Karpas-422 (cell line): ENCODE measurements at regions not wholly inside any gene's neighbourhood (a gene's known extent, or its start where the extent isn't known, plus 50 kb on each side); places are given as distances from the start of the nearest gene placed in this dataset.

Experiments
- DNase-seq: peaks from one replicate; pipeline ENCODE4 v3.0.0-alpha.2; 2015
- H2AFZ ChIP-seq: fragments of 200-600 bp; sonication (generic); 2 replicates; pipeline ENCODE4 v1.6.1; 2014; ENCODE audit warnings: antibody characterized with exemption, low read length, mixed read lengths
- H3K27ac ChIP-seq: fragments of 200-600 bp; sonication (generic); 2 replicates; pipeline ENCODE4 v1.5.1; 2014; ENCODE audit warnings: mild to moderate bottlenecking, low read length, moderate library complexity
- H3K27me3 ChIP-seq: fragments of 200-600 bp; sonication (generic); 2 replicates; pipeline ENCODE4 v1.6.1; 2014; ENCODE audit warnings: low read length, mixed read lengths
- H3K36me3 ChIP-seq: fragments of 200-600 bp; sonication (generic); 2 replicates; pipeline ENCODE4 v1.6.1; 2014; ENCODE audit warnings: low read length, mixed read lengths; ENCODE audit not compliant: insufficient read depth
- H3K4me1 ChIP-seq: fragments of 200-600 bp; sonication (generic); 2 replicates; pipeline ENCODE4 v1.6.1; 2014; ENCODE audit warnings: mild to moderate bottlenecking, low read length, mixed read lengths
- H3K4me2 ChIP-seq: fragments of 200-600 bp; sonication (generic); 2 replicates; pipeline ENCODE4 v1.6.1; 2014; ENCODE audit warnings: low read length, low read depth, mild to moderate bottlenecking; ENCODE audit not compliant: poor library complexity, severe bottlenecking
- H3K4me3 ChIP-seq: fragments of 200-600 bp; sonication (generic); 2 replicates; pipeline ENCODE4 v1.5.1; 2014; ENCODE audit warnings: mild to moderate bottlenecking, antibody characterized with exemption, low read length, mixed read lengths
- H3K79me2 ChIP-seq: fragments of 200-600 bp; sonication (generic); 2 replicates; pipeline ENCODE4 v1.6.1; 2014; ENCODE audit warnings: mild to moderate bottlenecking, low read length, mixed read lengths
- H3K9ac ChIP-seq: fragments of 200-600 bp; sonication (generic); 2 replicates; pipeline ENCODE4 v1.6.0; 2014; ENCODE audit warnings: low read length
- H3K9me2 ChIP-seq: fragments of 200-600 bp; sonication (generic), shearing (Covaris generic); replicated peaks from 2 replicates; pipeline ENCODE4 v1.6.0; 2014; ENCODE audit warnings: mild to moderate bottlenecking, low read length, moderate library complexity; ENCODE audit not compliant: insufficient read depth
- H3K9me3 ChIP-seq: fragments of 300-700, 200-600 bp; sonication (generic); 2 replicates; pipeline ENCODE4 v1.6.1; 2014; ENCODE audit warnings: low read length, mixed read lengths
- H4K20me1 ChIP-seq: fragments of 200-600 bp; sonication (generic); 2 replicates; pipeline ENCODE4 v1.6.1; 2014; ENCODE audit warnings: mild to moderate bottlenecking, antibody characterized with exemption, low read length, low read depth; ENCODE audit not compliant: insufficient read depth

GRCh38 chr2:139230881-139231280 lies 450.7 kb upstream of the NXPH2 start:
- Histone ChIP-seq H2AFZ (no peak overlapping the region), H3K27ac (no peak overlapping the region), H3K36me3 (no peaks in the 10 kb centered on the region), H4K20me1 (no peaks in the 10 kb centered on the region), H3K9me2 (no peaks in the 10 kb centered on the region; the same call in 1 of the 2 replicates), H3K9ac (no peak overlapping the region), H3K4me2 (no peak overlapping the region), H3K79me2 (no peaks in the 10 kb centered on the region), H3K27me3 (no peaks in the 10 kb centered on the region), H3K9me3 (peaks cover 16% of the 10 kb centered on the region), H3K4me1 (no peaks in the 10 kb centered on the region), H3K4me3 (no peak overlapping the region)
- no peak for DNase-seq

GRCh38 chr2:139228276-139228675 lies 448.1 kb upstream of the NXPH2 start:
- Histone ChIP-seq H3K4me3 (no peak overlapping the region), H3K27me3 (no peaks in the 10 kb centered on the region), H3K9ac (no peak overlapping the region), H3K9me3 (peaks cover 16% of the 10 kb centered on the region), H2AFZ (no peak overlapping the region), H3K79me2 (no peaks in the 10 kb centered on the region), H3K4me2 (no peak overlapping the region), H3K27ac (no peak overlapping the region), H3K36me3 (no peaks in the 10 kb centered on the region), H3K9me2 (no peaks in the 10 kb centered on the region; the same call in 1 of the 2 replicates), H3K4me1 (no peaks in the 10 kb centered on the region), H4K20me1 (no peaks in the 10 kb centered on the region)
- no peak for DNase-seq

GRCh38 chr2:139225961-139226360 lies 445.8 kb upstream of the NXPH2 start:
- Histone ChIP-seq H3K27ac (no peak overlapping the region), H3K27me3 (no peaks in the 10 kb centered on the region), H3K4me3 (no peak overlapping the region), H3K9me2 (no peaks in the 10 kb centered on the region; the same call in 1 of the 2 replicates), H3K4me1 (no peaks in the 10 kb centered on the region), H3K9me3 (peaks cover 9% of the 10 kb centered on the region), H3K79me2 (no peaks in the 10 kb centered on the region), H3K4me2 (no peak overlapping the region), H2AFZ (no peak overlapping the region), H3K36me3 (no peaks in the 10 kb centered on the region), H4K20me1 (no peaks in the 10 kb centered on the region), H3K9ac (no peak overlapping the region)
- no peak for DNase-seq

- Histone ChIP-seq H3K27me3 (no peaks in the 10 kb centered on the region), H4K20me1 (no peaks in the 10 kb centered on the region), H3K36me3 (no peaks in the 10 kb centered on the region)
Observed at GRCh38 chr2:139218181-139218580, 438.0 kb upstream of the NXPH2 start.

GRCh38 chr2:139217641-139218040 lies 437.5 kb upstream of the NXPH2 start:
- Histone ChIP-seq H3K4me2 (no peak overlapping the region), H3K9ac (no peak overlapping the region), H4K20me1 (no peaks in the 10 kb centered on the region), H3K79me2 (no peaks in the 10 kb centered on the region), H3K27ac (no peak overlapping the region), H3K36me3 (no peaks in the 10 kb centered on the region), H3K9me2 (no peaks in the 10 kb centered on the region), H3K9me3 (peaks cover 22% of the 10 kb centered on the region), H3K4me3 (no peak overlapping the region), H2AFZ (no peak overlapping the region), H3K4me1 (no peaks in the 10 kb centered on the region), H3K27me3 (no peaks in the 10 kb centered on the region)
- no peak for DNase-seq

More at GRCh38 chr2:139218181-139218580, 438.0 kb upstream of the NXPH2 start:
- Histone ChIP-seq H3K4me3 (no peak overlapping the region), H3K9ac (no peak overlapping the region), H3K9me2 (no peaks in the 10 kb centered on the region), H3K27ac (no peak overlapping the region), H2AFZ (no peak overlapping the region), H3K79me2 (no peaks in the 10 kb centered on the region), H3K4me2 (no peak overlapping the region), H3K9me3 (peaks cover 22% of the 10 kb centered on the region), H3K4me1 (no peaks in the 10 kb centered on the region)
- no peak for DNase-seq

GRCh38 chr2:139216435-139216834 lies 436.2 kb upstream of the NXPH2 start:
- H3K9me2 ChIP-seq, result no peaks in the 10 kb centered on the region
- H3K27me3 ChIP-seq, result no peaks in the 10 kb centered on the region
- H3K79me2 ChIP-seq, result no peaks in the 10 kb centered on the region
- H3K27ac ChIP-seq, result no peak overlapping the region
- DNase-seq, result no peak
- no peaks in the 10 kb centered on the region for H4K20me1 ChIP-seq
- no peaks in the 10 kb centered on the region for H3K4me1 ChIP-seq
- no peak overlapping the region for H3K4me3 ChIP-seq
- H2AFZ ChIP-seq, result no peak overlapping the region
- no peak overlapping the region for H3K9ac ChIP-seq
- no peaks in the 10 kb centered on the region for H3K36me3 ChIP-seq
- H3K4me2 ChIP-seq, result no peak overlapping the region
- H3K9me3 ChIP-seq, result peaks cover 22% of the 10 kb centered on the region

GRCh38 chr2:139214801-139215200 lies 434.6 kb upstream of the NXPH2 start:
- H4K20me1 ChIP-seq, result no peaks in the 10 kb centered on the region
- peaks cover 22% of the 10 kb centered on the region for H3K9me3 ChIP-seq
- no peaks in the 10 kb centered on the region for H3K27me3 ChIP-seq
- H3K9me2 ChIP-seq, result no peaks in the 10 kb centered on the region
- H3K79me2 ChIP-seq, result no peaks in the 10 kb centered on the region
- no peak overlapping the region for H3K9ac ChIP-seq
- DNase-seq, result no peak
- H2AFZ ChIP-seq, result no peak overlapping the region
- H3K27ac ChIP-seq, result no peak overlapping the region
- no peak overlapping the region for H3K4me2 ChIP-seq
- no peaks in the 10 kb centered on the region for H3K4me1 ChIP-seq
- no peak overlapping the region for H3K4me3 ChIP-seq
- H3K36me3 ChIP-seq, result no peaks in the 10 kb centered on the region

GRCh38 chr2:139209586-139209985 lies 429.4 kb upstream of the NXPH2 start:
- Histone ChIP-seq H3K27me3 (no peaks in the 10 kb centered on the region), H3K36me3 (no peaks in the 10 kb centered on the region), H3K4me3 (no peak overlapping the region), H3K27ac (no peak overlapping the region), H3K79me2 (no peaks in the 10 kb centered on the region), H3K9me2 (no peaks in the 10 kb centered on the region), H3K4me1 (no peaks in the 10 kb centered on the region), H4K20me1 (no peaks in the 10 kb centered on the region), H3K9ac (no peak overlapping the region), H3K4me2 (no peak overlapping the region), H2AFZ (no peak overlapping the region), H3K9me3 (peaks cover 6% of the 10 kb centered on the region)
- no peak for DNase-seq

- H3K27ac ChIP-seq, result no peak overlapping the region
- no peaks in the 10 kb centered on the region for H3K9me2 ChIP-seq
- H3K4me2 ChIP-seq, result no peak overlapping the region
- no peak overlapping the region for H3K4me3 ChIP-seq
- H3K79me2 ChIP-seq, result no peaks in the 10 kb centered on the region
- H2AFZ ChIP-seq, result no peak overlapping the region
- H3K27me3 ChIP-seq, result no peaks in the 10 kb centered on the region
- H3K9ac ChIP-seq, result no peak overlapping the region
- H3K4me1 ChIP-seq, result no peaks in the 10 kb centered on the region
- DNase-seq, result no peak
- H3K36me3 ChIP-seq, result no peaks in the 10 kb centered on the region
- peaks cover 21% of the 10 kb centered on the region for H3K9me3 ChIP-seq
- no peaks in the 10 kb centered on the region for H4K20me1 ChIP-seq
Observed at GRCh38 chr2:139201516-139201915, 421.3 kb upstream of the NXPH2 start.
